GM21723 (cell line): ENCODE measurements at regions not wholly inside any gene's neighbourhood (a gene's known extent, or its start where the extent isn't known, plus 50 kb on each side); places are given as distances from the start of the nearest gene placed in this dataset.
A peak's percentile ranks its signal among the peaks of the same experiment; 100 is the strongest.
"Not testable (repeated sequence)": the region's sequence is repeated elsewhere in the genome, so short reads cannot be mapped to it uniquely, and the experiment has no call there.

ENCODE experiments used
- ATAC-seq: cut with Tn5 transposase; IDR thresholded peaks from one replicate; pipeline ENCODE4 v1.9.1; 2021; ENCODE audit warnings: mild to moderate bottlenecking, moderate library complexity; ENCODE audit not compliant: unreplicated experiment

DNA sequence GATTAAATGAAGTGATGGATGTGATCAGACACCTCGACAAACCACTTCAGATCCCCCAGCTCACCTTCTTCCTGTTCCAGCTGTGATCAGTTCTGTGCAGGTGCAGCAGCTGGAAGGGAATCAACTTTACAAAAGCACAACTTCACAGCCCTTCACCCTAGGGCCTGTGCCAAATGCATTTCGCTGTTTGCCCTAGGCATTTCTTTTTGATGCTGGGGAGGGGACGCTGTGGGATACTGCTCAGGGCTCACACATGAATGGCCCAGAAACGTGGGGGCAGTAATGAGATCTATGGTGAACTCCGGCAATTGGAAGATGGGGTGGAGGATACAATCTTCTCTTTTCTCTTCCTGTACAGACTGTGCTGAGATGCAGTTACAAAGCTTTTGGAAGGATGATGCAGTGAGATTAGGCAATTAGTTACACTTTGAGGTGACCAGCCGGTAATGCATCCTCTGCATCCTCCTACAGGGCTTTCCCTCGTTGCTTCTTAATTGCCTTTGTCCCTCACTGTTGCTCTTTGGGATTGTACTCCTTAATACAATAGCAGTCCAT, 215.1 kb upstream of the PITX2 start:
- no peak for ATAC-seq

DNA sequence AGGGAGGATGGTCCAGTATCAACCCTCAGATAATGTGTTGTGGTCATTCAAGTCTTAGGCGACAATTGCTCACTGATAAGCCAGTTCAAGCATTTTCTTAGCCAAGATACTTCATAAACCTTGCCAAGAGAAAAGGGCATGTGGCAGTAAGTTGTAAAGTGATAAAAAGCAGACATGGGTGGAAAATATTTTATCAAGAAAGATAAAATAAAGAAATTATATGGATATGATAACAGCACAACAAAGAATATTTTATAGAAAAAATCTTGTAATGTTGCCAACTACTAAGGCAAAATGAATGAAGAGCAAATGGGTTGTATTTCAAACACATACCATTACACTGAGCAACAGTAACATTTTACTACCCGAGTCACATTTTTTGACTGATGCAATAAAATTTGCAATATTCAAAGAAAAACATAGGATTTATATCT, 217.4 kb upstream of the PITX2 start:
- no peak for ATAC-seq

DNA sequence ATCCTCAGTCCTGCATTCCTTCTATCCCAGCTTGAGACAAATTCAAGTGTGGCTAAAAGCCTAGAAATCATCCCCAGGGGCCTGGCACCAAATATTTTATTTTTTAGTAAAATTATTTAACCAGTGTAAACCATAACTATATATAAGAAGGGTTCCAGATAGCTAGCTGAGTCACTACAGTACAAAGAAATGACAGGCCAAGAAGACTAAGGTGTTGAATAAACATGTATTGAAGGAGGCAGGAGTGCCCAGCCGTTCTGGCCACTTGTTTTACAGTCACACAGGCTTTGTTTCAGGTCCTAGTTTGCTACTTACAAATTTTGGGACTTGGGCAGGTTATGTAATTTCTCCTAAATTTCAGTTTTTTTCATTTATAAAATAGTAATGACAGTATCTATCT, 225.9 kb upstream of the PITX2 start:
- ATAC-seq = no peak

DNA sequence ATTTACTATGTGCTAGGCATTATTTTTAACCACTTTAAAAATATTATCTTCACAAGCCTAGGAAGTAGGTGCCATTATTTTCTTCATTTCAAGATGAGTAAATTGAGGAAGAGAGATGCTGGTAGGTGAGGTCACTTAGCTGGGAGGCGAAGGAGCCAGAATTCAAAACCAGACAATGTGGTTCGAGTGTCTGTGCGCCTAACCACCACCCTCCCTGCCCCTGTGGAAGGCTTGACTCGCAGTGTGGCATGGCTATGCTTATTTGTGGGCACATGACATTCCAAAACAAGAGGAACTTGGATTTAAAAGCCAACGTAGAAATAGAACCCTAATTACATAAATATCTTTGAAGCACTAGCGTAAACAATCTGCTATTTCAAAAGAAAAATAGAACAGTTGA, 226.6 kb upstream of the PITX2 start:
- ATAC-seq = no peak

DNA sequence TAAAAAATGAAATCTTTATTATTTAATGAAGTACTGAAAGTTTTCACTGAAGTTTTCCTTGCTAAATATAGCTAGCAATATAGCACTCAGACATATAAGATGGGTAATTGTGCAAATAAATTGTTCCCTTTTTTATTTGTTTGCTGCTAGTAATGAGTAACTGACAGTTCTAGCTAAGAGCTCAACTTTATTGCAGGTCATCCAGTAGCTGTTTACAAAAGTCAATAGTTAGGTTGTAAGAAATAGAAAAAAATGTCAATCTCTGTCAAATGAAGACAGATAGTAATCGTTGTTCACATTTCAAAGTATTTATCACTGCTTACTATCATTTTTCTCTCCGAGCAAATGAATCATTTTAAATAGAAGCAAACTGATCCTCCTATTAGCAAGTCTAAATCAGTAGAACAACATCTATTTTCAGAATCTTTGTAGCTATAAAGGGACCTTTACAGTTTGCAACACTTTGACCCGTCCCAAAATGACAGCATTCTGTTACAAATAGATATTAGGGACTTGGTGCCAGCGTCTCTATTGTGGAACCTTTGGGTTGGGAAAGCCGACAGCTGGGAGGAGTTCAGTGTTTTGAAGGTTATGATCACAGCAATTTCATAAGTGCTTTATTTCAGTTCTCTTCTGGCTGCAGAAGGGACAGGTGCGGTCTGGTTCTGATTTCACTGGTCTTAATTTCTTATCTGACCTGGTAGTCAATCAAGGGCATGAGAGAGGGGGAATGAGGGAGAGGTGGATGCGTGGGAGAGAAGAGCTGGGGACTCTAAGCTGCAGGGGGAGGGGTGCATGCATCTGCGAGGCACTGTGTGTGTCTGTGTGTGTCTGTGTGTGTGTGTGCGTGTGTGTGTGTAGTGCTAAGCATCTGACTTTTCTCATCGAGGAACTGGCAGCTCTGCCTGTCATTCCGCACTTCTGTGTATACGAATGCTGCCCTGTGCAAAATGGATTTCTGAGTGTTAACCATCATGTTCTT, 227.9 kb upstream of the PITX2 start:
- no peak for ATAC-seq

DNA sequence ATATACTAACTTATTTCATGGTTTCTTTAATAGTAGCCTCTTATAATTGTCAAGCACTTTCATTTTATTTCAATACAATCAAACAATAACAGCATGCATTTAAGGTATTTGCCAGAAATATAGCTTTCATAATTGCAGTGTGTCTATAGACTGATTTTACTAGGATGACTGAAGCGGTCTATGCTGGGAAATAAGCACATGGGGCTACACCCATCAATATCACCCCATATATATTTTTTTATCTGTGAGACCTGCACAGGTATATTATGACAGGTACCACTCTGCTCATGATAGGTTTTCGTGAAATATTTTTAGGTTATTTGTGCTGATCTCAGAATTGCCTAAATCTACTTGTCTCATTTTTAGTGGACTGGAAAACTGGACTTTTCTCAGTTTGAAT, 229.1 kb upstream of the PITX2 start:
- no peak for ATAC-seq

DNA sequence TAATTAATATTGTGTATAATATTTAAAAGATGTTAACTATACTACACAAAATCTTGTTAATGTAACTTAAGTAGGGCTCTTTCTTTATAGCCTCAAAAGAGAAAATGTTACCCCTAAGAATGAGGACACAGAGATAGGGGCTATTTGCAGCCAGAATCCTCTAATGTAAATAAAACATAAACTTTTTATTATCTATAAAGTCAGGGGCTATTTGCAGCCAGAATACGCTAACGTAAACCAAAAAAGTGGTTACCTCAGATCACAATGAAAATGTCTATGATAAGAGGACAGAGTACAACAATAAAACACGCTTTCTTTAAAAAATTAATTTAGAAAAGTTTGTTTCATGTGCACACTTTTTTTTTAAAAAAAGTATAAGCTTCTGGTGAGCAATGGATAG, 229.9 kb upstream of the PITX2 start:
- ATAC-seq = no peak

DNA sequence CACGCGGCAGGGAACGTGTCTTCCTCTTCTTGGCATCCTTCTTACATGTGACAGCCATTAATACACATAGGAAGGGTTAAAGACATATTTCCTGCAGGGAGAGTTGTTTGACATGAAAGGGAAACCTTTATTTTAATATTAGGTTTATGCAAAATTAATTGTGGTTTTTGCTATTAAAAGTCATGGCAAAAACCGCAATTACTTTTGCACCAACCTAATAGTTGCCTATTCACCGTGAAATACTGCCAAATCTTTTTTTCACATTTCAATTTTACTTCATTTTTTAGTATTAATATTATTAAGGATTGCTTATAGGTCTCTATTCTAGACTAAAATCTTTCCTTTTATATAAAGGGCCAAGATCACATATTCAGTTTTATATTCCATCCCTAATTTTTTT, 230.4 kb upstream of the PITX2 start:
- ATAC-seq = no peak

DNA sequence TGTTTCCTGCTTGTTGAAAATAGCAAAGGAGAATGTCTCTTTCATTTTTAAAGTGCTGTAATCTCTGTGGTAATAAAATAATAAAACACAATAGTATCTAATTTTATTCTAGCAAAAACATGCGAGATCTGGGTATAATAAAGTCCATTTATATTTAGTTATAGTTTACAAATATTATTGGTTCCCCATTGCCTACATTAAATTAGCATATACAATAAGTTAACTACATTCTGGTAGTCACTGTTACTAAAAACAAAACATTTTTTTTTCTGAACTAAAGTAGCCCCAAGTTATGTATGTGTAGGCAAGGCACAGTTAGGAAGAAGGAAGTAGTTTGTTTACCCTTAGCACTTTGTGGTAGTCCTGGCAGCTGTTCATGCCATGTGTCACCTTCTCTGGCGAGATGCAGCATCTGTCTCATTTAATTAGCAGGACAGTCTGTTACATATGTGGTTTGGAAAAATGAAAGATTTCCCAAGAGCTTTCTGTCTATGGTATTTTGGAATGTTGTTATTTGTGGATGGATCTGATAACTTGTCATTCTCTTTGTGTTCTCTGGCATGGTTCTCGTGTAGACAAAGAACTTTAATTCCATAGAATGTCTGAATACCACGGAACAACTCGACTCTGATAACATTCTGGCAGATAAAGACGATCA, 231.3 kb upstream of the PITX2 start:
- ATAC-seq = no peak

DNA sequence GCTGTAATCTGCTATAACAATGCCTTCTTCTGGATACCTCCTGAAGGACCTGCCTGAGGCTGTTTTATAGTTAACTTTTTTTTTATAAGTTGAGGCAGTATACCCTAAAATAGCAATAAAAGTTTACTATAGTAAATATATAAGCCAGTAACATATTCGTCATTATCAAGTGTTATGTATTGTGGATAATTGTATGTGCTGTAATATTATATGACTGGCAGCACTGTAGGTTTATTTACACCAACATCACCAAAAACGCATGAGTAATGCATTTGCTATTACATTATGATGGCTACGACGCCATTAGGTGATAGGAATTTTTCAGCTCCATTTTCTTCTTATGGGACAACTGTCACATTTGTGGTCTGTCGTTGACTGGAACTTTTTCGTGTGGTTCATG, 237.2 kb upstream of the PITX2 start:
- ATAC-seq = no peak

DNA sequence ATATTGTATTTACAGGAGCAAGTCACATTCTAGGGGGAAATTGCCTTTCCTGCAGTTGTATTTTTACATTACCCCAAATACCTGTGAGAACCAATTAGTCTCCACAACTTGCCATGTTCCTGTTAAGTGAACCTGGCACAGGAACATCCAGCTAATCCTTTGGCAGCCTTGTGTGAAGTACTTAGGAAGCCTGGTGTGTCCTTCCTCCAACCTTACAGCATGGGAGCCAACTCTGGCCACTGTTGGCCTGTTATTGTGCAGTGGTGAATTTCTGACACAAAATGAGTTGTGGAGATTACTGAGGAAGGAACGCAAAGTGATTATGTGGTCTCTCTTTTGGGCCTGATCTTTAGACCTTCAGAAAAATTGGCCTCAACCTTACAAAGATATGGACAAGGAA, 238.0 kb upstream of the PITX2 start:
- ATAC-seq = no peak

DNA sequence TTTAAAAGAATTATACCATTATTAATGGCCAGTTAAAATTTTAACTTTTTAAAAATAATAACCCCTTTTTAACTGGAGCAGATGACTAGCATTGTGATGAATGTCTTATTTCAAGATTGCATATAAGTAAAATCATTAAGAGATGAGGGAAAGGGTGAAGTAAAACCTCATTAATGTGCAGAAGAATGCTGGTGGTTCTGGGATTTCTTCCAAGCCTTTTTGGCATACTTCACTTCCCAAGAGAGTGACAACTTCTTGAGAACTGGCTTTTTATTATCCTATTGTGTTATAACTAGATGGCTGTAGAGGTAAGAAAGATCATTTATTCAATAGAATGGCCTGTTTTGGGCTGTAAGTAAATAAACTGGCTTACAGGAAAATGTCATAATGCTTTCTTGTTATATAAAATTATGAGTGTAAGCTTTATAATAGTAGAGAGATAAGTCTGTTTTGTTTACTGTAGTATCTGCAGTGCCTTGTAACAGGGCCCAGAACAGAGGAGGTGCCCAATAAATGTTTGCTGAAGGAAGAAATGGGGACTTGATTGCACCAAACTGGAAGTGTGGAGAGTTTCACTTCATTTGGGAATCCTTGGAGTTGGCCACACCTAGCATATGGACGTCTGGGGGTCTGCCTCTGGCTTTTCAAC, 242.9 kb upstream of the PITX2 start:
- ATAC-seq = no peak

DNA sequence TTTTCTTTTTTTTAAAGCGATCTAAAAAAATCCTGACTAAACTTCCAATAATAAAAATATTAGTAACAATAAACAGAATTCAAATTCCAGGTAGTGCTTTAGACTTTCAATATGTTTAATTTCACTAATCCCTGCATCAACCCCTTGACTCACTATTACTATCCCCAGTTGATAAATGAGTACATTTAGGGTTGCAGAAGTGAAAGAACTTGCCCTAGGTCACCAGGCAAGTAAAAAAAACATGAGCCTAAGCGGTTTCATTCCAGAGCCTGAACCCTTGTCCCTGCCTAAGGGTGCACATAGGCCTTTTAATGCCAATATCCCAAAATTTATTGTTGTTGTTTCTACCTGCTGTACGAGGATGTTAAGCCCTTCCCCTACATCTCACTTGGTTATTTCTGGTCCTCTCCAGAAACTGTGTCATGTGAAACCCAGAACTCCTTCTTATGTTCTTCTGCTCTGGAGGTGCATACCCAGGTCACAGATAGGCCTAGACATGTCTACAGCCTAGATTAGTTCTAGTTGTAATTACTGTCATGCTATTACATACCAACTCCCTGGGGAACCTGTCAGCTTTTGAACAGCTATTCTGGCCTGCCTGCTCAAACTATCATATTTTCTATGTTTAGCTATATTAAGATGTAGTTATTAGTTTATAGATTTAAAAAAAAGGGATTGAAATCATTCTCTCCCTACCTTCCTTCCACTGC, 244.5 kb upstream of the PITX2 start:
- ATAC-seq = peak; percentile 78

DNA sequence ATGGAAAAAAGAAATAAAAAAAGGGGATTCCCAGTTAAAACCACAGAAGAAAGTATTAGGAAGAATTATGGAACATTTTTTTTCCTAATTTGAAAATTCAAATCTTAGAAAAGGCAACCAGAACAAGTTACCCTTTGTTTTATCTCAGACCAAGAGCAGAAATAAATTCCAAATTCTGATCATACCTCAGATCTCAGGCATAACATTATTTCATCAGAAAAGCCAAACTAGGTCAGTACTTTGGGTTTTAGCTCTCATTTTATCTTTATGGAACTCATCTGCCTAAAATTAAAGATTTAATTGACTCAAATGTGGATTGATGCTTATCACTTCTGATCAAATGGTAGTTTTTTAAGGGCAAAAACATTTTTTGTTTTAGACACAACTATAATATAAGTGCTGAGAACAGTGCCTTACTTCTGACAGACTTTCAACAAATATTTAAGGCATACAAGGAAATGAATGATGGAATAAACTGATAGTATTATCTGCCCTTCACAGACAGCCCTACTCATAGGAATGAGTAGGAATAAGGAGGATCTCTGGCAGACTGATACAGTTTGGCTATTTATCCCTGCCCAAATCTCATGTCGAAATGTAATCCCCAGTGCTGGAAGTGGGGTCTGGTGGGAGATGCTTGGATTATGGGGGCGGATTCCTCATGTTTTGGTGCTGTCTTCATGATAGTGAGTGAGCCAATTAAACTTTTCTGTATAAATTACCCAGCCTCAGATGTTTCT, 245.3 kb upstream of the PITX2 start:
- ATAC-seq = no peak

DNA sequence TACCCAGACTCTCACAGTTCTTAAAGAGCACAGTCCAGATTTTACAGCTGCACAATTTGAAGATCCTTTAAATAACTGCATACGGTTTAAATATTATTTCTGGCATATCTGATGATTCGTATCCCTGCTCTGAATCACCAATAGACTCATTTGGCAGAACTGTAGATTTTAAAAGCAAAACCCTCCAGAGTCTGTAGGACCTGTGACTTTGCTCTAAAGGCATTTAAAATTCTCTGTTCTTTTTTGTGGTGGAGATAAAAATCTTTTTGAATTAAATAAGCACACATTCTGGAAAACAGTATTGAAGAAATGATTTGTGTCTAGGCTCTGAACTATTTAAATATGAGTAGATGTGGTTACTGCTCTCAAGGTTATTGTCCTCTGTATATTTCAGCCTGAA, 246.2 kb upstream of the PITX2 start:
- no peak for ATAC-seq

DNA sequence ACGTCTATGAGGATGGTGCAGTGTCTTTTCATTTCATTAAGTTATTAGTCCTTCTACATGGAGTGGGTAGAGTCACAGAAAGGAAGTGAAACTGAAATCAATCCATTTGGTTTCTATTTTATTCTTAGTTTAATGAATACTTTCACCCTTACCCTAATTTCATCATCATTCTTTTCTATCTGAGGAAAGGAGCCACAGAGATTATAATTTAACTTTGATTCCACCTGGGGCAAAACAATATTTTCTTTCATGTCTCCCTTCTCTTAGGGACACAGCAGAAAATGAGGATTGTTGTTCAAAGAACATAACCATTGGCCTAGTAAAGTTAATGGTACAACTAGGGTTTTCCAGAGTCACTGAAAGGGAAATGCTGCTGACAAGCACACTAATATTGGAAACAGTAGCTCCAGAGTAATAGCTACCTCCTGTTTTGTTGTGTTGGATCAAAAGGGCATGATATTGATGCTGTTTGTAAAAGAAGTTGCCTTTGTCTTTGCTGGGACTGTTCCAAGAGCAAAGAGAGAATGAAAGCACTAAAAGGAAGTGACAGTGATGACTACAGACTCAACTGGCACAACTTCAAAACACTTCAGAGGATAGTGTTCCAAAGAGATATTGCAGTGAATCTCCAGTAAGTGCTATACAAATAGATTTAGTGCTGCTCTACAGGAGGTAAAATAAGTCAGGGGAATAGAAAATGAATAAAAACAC, 247.1 kb upstream of the PITX2 start:
- ATAC-seq = peak; percentile 70

DNA sequence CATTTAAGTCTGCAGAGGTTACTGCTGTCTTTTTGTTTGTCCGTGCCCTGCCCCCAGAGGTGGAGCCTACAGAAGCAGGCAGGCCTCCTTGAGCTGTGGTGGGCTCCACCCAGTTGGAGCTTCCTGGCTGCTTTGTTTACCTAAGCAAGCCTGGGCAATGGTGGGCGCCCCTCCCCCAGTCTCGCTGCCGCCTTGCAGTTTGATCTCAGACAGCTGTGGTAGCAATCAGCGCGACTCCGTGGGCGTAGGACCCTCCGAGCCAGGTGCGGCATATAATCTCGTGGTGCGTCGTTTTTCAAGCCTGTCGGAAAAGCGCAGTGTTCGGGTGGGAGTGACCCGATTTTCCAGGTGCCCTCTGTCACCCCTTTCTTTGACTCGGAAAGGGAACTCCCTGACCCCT, 253.3 kb upstream of the PITX2 start:
- not testable (repeated sequence) for ATAC-seq

DNA sequence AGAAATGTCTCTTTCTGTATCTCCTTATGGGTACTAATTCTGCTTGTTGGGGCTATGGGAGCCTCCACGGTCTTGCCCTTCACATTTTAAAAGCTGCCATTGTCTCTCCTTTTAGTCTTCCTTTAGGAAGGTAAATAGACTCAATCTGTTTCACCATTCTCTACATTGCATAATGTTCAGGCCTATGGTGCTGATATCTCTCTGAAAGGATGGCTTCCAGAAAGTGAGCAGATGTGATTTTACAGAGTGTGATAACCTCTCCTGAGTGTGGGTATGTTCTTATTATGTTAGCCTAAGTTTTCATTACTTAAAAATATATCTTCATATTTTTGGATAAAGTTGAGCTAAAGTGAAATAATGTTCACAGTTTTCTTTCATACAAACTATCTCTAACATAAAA, 254.0 kb upstream of the PITX2 start:
- ATAC-seq = no peak

DNA sequence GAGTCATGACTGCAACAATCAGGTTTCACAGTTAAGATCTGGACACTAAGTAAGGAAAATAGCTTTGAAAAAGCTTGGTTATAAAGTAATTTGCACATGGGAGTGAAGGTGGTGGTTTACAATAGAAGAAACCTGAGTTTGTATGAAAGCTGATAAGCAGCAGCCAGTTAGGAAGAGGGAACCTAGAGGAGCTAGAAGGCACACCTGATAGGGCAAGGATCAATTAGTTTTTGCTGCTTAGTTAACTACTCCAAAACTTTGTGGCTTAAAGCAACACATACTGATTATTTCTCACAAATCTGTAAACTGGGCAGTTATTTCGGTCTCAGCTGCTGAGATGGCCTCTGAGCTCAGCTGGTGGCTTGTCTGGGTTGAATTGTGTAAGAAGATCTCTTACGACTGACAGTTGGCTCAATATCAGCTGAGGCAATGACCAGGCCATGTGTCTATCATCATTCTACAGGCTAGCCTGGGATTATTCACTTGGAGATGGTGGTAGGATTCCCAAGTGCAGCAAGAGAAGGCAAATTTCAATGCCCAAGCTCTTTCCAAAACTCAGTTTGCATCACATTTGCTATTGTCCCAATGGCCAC, 255.0 kb upstream of the PITX2 start:
- ATAC-seq = no peak
